ENCODE measurements at regions not wholly inside any gene's neighbourhood (a gene's known extent, or its start where the extent isn't known, plus 50 kb on each side); places are given as distances from the start of the nearest gene placed in this dataset.

DNA sequence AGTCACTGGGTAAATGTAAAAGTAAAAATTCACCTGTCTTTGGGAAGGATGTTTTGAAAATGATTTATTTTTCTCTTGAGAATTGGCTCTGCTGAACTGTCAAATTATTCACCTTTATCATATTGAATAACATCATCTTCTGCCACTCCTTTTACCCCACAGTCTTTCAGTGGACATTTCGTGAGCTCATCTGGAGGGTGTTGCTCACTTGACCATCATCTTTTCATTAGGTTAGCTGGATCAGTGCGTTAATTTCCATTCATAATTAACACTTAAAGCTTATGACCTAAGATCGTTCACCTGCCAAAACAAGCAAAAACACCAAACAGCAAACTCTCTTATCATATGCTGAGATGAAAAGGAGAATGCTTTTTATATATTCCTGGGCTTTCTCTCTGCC, 53.4 kb upstream of the TNFAIP8 start:
- TF ChIP-seq, protein P1, sequence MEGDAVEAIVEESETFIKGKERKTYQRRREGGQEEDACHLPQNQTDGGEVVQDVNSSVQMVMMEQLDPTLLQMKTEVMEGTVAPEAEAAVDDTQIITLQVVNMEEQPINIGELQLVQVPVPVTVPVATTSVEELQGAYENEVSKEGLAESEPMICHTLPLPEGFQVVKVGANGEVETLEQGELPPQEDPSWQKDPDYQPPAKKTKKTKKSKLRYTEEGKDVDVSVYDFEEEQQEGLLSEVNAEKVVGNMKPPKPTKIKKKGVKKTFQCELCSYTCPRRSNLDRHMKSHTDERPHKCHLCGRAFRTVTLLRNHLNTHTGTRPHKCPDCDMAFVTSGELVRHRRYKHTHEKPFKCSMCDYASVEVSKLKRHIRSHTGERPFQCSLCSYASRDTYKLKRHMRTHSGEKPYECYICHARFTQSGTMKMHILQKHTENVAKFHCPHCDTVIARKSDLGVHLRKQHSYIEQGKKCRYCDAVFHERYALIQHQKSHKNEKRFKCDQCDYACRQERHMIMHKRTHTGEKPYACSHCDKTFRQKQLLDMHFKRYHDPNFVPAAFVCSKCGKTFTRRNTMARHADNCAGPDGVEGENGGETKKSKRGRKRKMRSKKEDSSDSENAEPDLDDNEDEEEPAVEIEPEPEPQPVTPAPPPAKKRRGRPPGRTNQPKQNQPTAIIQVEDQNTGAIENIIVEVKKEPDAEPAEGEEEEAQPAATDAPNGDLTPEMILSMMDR (conservative IDR thresholded peaks at IDR 0.05; ENCODE audit: low read depth, low read length) = no peak
- H3K27ac ChIP-seq = no peak overlapping the region
- no peaks in the 10 kb centered on the region for H3K79me2 ChIP-seq (ENCODE audit: insufficient read depth, low read depth)
- H3K4me1 ChIP-seq (ENCODE audit: low read depth, poor library complexity, severe bottlenecking) = peaks cover 32% of the 10 kb centered on the region
- H3K27me3 ChIP-seq (ENCODE audit: insufficient read depth, low read depth) = no peaks in the 10 kb centered on the region
- H4K20me1 ChIP-seq (ENCODE audit: insufficient read depth) = no peaks in the 10 kb centered on the region
- H3K4me3 ChIP-seq (IDR thresholded peaks at IDR 0.05; ENCODE audit: insufficient read depth, low read depth, low read length) = no peak overlapping the region
- H3K36me3 ChIP-seq (ENCODE audit: insufficient read depth) = no peaks in the 10 kb centered on the region
- no peak overlapping the region for H3K9ac ChIP-seq
- no peak overlapping the region for H3K4me2 ChIP-seq
- H2AFZ ChIP-seq (ENCODE audit: low read depth) = no peak overlapping the region

DNA sequence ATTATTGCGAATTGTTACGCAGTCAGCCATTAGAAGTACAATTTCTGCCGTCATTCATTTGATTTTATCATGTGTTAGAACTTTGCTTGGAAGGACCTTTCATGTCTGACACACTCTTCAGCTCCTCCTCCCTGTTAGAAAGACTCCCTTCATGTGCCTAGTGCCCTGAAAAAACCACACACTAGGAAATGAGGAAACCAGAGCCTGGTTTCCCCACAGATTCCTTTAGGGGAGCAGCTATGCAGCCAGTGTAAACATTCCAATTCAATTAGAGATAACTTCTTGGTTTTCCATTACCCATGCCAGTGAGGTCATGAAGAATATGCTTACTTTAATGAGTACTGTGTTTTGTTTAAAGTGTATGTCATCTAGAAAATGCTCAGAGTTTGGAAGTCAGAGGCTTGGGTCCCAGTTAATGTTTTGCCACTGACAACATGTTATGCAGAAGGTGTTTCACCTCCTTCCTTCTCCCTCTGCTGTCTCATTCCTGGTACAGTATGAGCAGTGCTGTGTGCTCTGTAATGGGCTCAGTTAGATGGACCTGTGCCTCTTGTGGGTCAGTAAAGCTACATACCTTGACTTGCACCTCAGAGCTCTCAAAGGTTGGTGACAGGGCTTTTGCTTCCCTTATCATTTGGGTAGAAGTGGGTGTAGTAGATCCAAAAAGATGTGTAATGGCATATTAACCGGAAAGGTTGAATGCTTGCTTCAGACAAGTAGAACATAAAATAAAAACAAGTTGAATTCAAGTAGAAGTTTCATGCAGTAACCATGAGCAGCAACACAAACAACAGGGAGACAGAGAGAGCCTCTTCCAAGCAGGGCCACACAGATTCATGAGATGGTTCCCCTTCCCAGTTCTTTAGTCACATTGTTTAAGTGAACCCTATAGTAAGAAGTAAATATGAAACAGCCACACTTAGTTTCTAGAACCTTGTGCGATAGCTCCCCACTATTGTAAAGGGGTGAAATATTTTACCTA, 52.6 kb upstream of the TNFAIP8 start:
- Histone ChIP-seq H3K27me3 (ENCODE audit: insufficient read depth, low read depth) (no peaks in the 10 kb centered on the region), H2AFZ (ENCODE audit: low read depth) (no peak overlapping the region), H3K79me2 (ENCODE audit: insufficient read depth, low read depth) (no peaks in the 10 kb centered on the region), H3K4me1 (ENCODE audit: low read depth, poor library complexity, severe bottlenecking) (peaks cover 40% of the 10 kb centered on the region), H3K36me3 (ENCODE audit: insufficient read depth) (no peaks in the 10 kb centered on the region), H3K9ac (no peak overlapping the region), H3K4me2 (no peak overlapping the region), H4K20me1 (ENCODE audit: insufficient read depth) (no peaks in the 10 kb centered on the region), H3K27ac (no peak overlapping the region), H3K4me3 (IDR thresholded peaks at IDR 0.05; ENCODE audit: insufficient read depth, low read depth, low read length) (no peak overlapping the region)
- TF ChIP-seq, protein P1 (conservative IDR thresholded peaks at IDR 0.05; ENCODE audit: low read depth, low read length) = no peak

DNA sequence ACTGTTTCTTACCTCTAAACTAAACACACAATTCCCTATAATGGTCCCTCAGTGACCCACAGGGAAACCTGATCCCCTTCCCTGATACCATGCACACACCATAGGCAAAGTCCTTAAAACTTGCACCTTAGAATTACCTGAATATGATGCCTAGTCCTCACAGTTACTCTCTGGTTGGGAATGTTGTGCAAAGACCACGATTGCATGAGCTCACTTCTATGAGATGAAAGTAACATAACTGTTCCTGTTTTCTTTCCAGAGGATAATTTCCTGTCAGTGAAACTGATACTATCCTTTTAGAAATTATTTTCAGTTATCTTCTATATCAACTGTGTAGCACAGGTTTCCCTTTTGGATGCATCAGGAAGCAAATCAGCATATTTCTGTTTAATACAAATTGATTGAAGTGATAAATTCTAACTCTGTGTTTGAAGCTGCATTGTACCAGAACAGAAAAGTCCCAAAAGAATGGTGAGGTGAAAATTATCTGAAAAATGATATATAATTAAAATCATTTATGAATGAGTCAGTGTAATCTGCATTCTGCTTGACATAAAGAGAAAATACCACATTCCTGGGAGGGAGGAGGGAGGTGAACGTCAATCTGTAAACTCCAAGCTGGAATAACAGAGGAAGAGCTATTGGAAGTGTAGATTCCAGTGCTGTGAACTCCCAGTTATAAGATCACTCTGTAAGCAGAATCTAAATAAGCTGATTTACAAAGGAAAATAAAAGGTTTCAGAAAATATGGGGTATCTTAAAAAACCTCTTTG, 51.2 kb upstream of the TNFAIP8 start:
- H2AFZ ChIP-seq (ENCODE audit: low read depth) = no peak overlapping the region
- TF ChIP-seq, protein P1 (conservative IDR thresholded peaks at IDR 0.05; ENCODE audit: low read depth, low read length) = no peak
- no peak overlapping the region for H3K4me3 ChIP-seq (IDR thresholded peaks at IDR 0.05; ENCODE audit: insufficient read depth, low read depth, low read length)
- H3K27me3 ChIP-seq (ENCODE audit: insufficient read depth, low read depth) = no peaks in the 10 kb centered on the region
- H3K4me2 ChIP-seq = no peak overlapping the region
- H3K27ac ChIP-seq = no peak overlapping the region
- no peaks in the 10 kb centered on the region for H4K20me1 ChIP-seq (ENCODE audit: insufficient read depth)
- H3K4me1 ChIP-seq (ENCODE audit: low read depth, poor library complexity, severe bottlenecking) = peaks cover 54% of the 10 kb centered on the region
- H3K9ac ChIP-seq = no peak overlapping the region
- no peaks in the 10 kb centered on the region for H3K36me3 ChIP-seq (ENCODE audit: insufficient read depth)
- H3K79me2 ChIP-seq (ENCODE audit: insufficient read depth, low read depth) = no peaks in the 10 kb centered on the region

All from KMS-11 (cell line).